AG04449 (cell line): ENCODE measurements at regions not wholly inside any gene's neighbourhood (a gene's known extent, or its start where the extent isn't known, plus 50 kb on each side); places are given as distances from the start of the nearest gene placed in this dataset.

Experiments used
- CTCF ChIA-PET: fragments of 350-600 bp; formaldehyde crosslinking; extraction: SDS; loops from one replicate; lab custom pipeline; 2021; ENCODE audit warnings: antibody characterized with exemption; lab: Yijun Ruan, JAX
- POLR2A ChIA-PET: fragments of 400-600, 350-600 bp; formaldehyde crosslinking; extraction: SDS; loops from one replicate; lab custom pipeline; 2020; ENCODE audit warnings: antibody characterized with exemption, inconsistent platforms; lab: Yijun Ruan, JAX
- DNase-seq: peaks from one replicate; pipeline ENCODE4 v3.0.0-alpha.2; 2010; ENCODE audit warnings: low read depth, low spot score
- H3K4me3 ChIP-seq: 2 replicates; pipeline ENCODE4 v1.5.1; 2011; ENCODE audit warnings: low read depth, mild to moderate bottlenecking, control low read depth, low read length
- TF ChIP-seq, protein P1 (sequence below): IDR thresholded peaks from one replicate; pipeline ENCODE4 v1.5.1; 2011; ENCODE audit warnings: mild to moderate bottlenecking, moderate library complexity, low read length, control low read depth, inconsistent platforms; ENCODE audit not compliant: insufficient read depth; ENCODE audit errors: missing control alignments

DNA sequence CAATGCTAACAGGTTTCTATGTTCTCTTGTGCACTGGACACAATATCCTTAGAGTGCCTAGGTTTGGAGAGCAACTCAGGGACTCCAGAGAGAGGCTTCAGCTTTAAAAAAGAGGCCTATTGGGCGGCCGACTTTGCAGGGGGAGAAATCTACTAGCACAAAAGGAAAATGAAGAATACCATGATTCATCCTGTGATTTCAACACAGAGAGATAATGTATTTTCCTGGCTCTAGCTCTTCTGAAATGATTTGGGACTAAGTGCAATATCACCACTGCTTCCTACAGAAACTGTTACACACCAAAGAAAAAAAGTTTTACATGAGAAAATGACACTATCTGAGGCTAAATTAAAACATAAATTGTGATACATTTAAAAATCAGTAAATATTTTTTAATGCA, 146.1 kb upstream of the TSLP start:
- no peak overlapping the region for H3K4me3 ChIP-seq
- POLR2A ChIA-PET, result no interaction called here
- TF ChIP-seq, protein P1, sequence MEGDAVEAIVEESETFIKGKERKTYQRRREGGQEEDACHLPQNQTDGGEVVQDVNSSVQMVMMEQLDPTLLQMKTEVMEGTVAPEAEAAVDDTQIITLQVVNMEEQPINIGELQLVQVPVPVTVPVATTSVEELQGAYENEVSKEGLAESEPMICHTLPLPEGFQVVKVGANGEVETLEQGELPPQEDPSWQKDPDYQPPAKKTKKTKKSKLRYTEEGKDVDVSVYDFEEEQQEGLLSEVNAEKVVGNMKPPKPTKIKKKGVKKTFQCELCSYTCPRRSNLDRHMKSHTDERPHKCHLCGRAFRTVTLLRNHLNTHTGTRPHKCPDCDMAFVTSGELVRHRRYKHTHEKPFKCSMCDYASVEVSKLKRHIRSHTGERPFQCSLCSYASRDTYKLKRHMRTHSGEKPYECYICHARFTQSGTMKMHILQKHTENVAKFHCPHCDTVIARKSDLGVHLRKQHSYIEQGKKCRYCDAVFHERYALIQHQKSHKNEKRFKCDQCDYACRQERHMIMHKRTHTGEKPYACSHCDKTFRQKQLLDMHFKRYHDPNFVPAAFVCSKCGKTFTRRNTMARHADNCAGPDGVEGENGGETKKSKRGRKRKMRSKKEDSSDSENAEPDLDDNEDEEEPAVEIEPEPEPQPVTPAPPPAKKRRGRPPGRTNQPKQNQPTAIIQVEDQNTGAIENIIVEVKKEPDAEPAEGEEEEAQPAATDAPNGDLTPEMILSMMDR, result no peak
- CTCF ChIA-PET, result no interaction called here
- no peak for DNase-seq

- no peak for DNase-seq
- POLR2A ChIA-PET, result no interaction called here
- H3K4me3 ChIP-seq, result no peak overlapping the region
- CTCF ChIA-PET, result no interaction called here
- TF ChIP-seq, protein P1, result no peak
Observed at GRCh38 chr5:110925916-110926315, 145.6 kb upstream of the TSLP start.

GRCh38 chr5:110932755-110933488, 138.6 kb upstream of the TSLP start:
- TF ChIP-seq, protein P1, result no peak
- POLR2A ChIA-PET, result no interaction called here

DNA sequence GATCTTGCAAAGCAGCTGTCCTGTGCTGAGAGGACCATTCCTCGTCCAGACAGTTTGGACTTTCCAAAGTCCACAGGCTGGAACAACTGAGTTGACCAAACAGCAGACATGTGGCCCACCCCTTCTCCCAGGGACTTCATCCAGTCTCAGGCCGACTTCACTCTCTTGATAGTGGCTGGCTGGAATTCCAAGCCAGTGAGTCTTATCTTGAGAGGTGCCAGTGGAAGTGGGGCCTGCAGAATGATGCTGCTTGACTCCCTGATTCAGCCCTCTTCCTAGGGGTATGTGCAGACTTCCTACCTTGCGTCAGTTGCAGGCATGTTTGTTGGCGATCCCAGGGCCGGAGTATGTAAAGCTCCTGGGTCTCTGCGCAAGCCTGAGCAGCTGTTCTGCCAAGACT, 131.4 kb upstream of the TSLP start:
- no peak for DNase-seq
- ChIA-PET POLR2A (no interaction called here), CTCF (no interaction called here)
- no peak overlapping the region for H3K4me3 ChIP-seq
- TF ChIP-seq, protein P1, result no peak

More at GRCh38 chr5:110932755-110933488, 138.6 kb upstream of the TSLP start:
- CTCF ChIA-PET, result no interaction called here
- H3K4me3 ChIP-seq, result no peak overlapping the region
- no peak for DNase-seq

- no peak for DNase-seq
- TF ChIP-seq, protein P1, result no peak
- ChIA-PET POLR2A (no interaction called here), CTCF (no interaction called here)
- no peak overlapping the region for H3K4me3 ChIP-seq
Observed at GRCh38 chr5:110945874-110946436, 125.6 kb upstream of the TSLP start.

DNA sequence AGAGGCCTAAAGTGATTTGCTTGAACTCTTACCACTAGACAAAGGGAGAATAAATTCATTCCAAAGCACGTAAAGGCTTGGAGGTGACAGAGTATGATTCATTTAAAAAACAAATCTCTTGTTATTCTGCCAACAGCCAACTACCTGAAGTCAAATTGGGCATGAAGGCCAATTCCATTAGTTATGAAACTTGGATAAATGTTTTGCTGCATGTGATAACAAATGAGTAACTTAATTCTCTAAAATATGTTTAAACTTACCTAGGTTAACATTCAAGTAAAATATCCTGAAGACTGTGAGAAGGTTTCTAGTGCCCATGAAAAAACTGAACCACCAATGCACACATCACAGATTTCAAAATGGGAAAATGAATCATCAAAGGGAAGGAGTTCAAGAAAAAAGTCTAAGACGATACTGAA, 120.1 kb upstream of the TSLP start:
- H3K4me3 ChIP-seq, result no peak overlapping the region
- TF ChIP-seq, protein P1, result no peak
- ChIA-PET CTCF (no interaction called here), POLR2A (no interaction called here)
- no peak for DNase-seq
